ENCODE measurements at regions not wholly inside any gene's neighbourhood (a gene's known extent, or its start where the extent isn't known, plus 50 kb on each side); places are given as distances from the start of the nearest gene placed in this dataset.

DNA sequence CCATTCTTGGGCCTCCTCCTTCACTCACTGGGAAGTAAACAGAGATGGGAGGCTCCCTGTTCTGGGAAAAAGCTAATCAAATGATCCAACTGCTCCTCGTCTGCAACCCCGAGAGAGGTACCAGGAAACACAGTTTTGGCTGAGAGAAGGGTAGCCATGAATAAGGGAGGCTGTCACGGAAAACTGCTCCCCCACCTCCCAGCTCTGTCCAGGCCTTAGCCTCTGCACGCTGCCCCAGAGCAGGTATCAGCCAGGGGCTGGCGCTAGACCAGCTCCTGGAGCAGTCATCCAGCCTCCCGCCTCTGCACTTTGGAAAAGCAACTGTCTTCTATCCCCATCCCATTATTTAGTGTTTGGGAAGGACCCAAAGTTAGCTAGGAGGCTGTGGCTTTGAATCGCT is 266.1 kb downstream of the NDUFS4 start:
- DNase-seq = no peak

DNA sequence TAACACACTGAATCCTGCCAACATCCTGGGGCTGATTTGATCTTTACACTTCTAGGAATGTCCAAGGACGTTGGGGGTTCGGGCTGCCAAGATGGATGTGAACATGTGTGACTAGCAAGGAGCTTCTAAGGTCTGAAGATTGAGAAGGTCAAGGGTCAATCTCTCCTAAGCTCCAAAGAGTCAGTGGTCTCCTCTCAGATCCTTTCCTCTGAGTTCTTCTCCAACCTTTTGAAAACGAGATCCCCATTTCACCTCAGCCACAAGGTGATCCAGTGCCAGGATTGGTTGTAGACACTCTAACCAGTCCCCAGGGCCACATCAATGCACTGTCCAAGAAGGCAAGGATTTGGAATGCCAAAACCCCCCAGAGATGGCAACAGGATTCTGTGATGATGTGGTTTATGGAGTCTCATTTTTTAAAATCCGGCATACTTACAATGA is 266.8 kb downstream of the NDUFS4 start:
- no peak for DNase-seq

DNA sequence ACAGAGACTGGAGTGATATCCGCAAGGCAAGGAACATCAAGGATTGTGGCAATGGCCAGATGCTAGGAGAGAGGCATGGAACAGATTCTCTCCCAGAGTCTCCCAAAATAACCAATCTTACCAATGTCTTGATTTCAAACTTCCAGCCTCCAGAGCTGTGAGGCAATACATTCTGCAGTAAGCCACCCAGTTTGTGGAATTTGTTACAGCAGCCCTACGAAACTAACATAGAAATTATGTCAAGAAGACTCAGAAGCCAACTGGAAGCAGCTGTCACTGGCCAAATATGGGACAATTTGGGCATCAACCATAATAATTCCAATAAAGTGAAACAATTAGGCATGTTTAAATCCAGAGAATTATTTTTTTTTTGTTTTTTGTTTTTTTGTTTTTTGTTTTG is 271.1 kb downstream of the NDUFS4 start:
- no peak for DNase-seq

All from retina (tissue), 1 donor.